ENCODE measurements at regions not wholly inside any gene's neighbourhood (a gene's known extent, or its start where the extent isn't known, plus 50 kb on each side); places are given as distances from the start of the nearest gene placed in this dataset.

- peaks cover 27% of the 10 kb centered on the region for H3K9me3 Mint-ChIP-seq (ENCODE audit: low read depth)
- H3K36me3 Mint-ChIP-seq (ENCODE audit: insufficient read depth), result no peaks in the 10 kb centered on the region
- H3K27ac Mint-ChIP-seq, result no peak overlapping the region
- TF ChIP-seq CTCF (IDR thresholded peaks at IDR 0.05; ENCODE audit: unreplicated experiment), result no peak
- no peaks in the 10 kb centered on the region for H3K27me3 Mint-ChIP-seq
- no peak overlapping the region for H3K4me3 Mint-ChIP-seq (ENCODE audit: low read depth)
- H3K4me1 Mint-ChIP-seq (ENCODE audit: low read depth), result peaks cover 5% of the 10 kb centered on the region
- no peak for DNase-seq (ENCODE audit: low spot score, unreplicated experiment)
Observed at GRCh38 chr12:87363497-87364084, 665.6 kb downstream of the C12orf50 start.

GRCh38 chr12:87349681-87350080 is 679.5 kb downstream of the C12orf50 start:
- Mint-ChIP-seq H3K36me3 (ENCODE audit: insufficient read depth) (no peaks in the 10 kb centered on the region), H3K4me3 (ENCODE audit: low read depth) (no peak overlapping the region), H3K27ac (no peak overlapping the region), H3K27me3 (no peaks in the 10 kb centered on the region), H3K4me1 (ENCODE audit: low read depth) (peaks cover 2% of the 10 kb centered on the region), H3K9me3 (ENCODE audit: low read depth) (no peaks in the 10 kb centered on the region)
- no peak for DNase-seq (ENCODE audit: low spot score, unreplicated experiment)
- TF ChIP-seq CTCF (IDR thresholded peaks at IDR 0.05; ENCODE audit: unreplicated experiment), result no peak

- Mint-ChIP-seq H3K36me3 (ENCODE audit: insufficient read depth) (no peaks in the 10 kb centered on the region), H3K4me1 (ENCODE audit: low read depth) (peaks cover 2% of the 10 kb centered on the region), H3K4me3 (ENCODE audit: low read depth) (no peak overlapping the region), H3K27me3 (no peaks in the 10 kb centered on the region), H3K27ac (no peak overlapping the region), H3K9me3 (ENCODE audit: low read depth) (no peaks in the 10 kb centered on the region)
- no peak for TF ChIP-seq CTCF (IDR thresholded peaks at IDR 0.05; ENCODE audit: unreplicated experiment)
- DNase-seq (ENCODE audit: low spot score, unreplicated experiment), result no peak
Observed at GRCh38 chr12:87348071-87348470, 681.1 kb downstream of the C12orf50 start.

- no peak for DNase-seq (ENCODE audit: low spot score, unreplicated experiment)
- Mint-ChIP-seq H3K4me1 (ENCODE audit: low read depth) (no peaks in the 10 kb centered on the region), H3K9me3 (ENCODE audit: low read depth) (no peaks in the 10 kb centered on the region)
Observed at GRCh38 chr12:87344699-87345098, 684.5 kb downstream of the C12orf50 start.

GRCh38 chr12:87338681-87339080 is 690.5 kb downstream of the C12orf50 start:
- DNase-seq (ENCODE audit: low spot score, unreplicated experiment), result no peak
- no peaks in the 10 kb centered on the region for H3K27me3 Mint-ChIP-seq
- no peak for TF ChIP-seq CTCF (IDR thresholded peaks at IDR 0.05; ENCODE audit: unreplicated experiment)
- no peak overlapping the region for H3K4me3 Mint-ChIP-seq (ENCODE audit: low read depth)
- H3K4me1 Mint-ChIP-seq (ENCODE audit: low read depth), result peaks cover 5% of the 10 kb centered on the region
- H3K27ac Mint-ChIP-seq, result no peak overlapping the region
- no peaks in the 10 kb centered on the region for H3K36me3 Mint-ChIP-seq (ENCODE audit: insufficient read depth)
- no peaks in the 10 kb centered on the region for H3K9me3 Mint-ChIP-seq (ENCODE audit: low read depth)

More at GRCh38 chr12:87344699-87345098, 684.5 kb downstream of the C12orf50 start:
- TF ChIP-seq CTCF (IDR thresholded peaks at IDR 0.05; ENCODE audit: unreplicated experiment), result peak; percentile 23
- Mint-ChIP-seq H3K27me3 (no peaks in the 10 kb centered on the region), H3K36me3 (ENCODE audit: insufficient read depth) (no peaks in the 10 kb centered on the region), H3K4me3 (ENCODE audit: low read depth) (no peak overlapping the region), H3K27ac (no peak overlapping the region)
